A673 (cell line): ENCODE measurements at regions not wholly inside any gene's neighbourhood (a gene's known extent, or its start where the extent isn't known, plus 50 kb on each side); places are given as distances from the start of the nearest gene placed in this dataset.
"Not testable (repeated sequence)": the region's sequence is repeated elsewhere in the genome, so short reads cannot be mapped to it uniquely, and the experiment has no call there.

Experiments
- BruUV-seq: library from RNA; stranded (reverse); fragments of 400-500 nt; replicated peaks from 2 replicates; lab custom pipeline; 2021; lab: Mats Ljungman, UMichigan
- CTCF ChIA-PET: fragments of 300-600 bp; sonication (Branson Sonifier 250); formaldehyde crosslinking; loops from one replicate; lab custom pipeline; 2022; ENCODE audit warnings: antibody characterized with exemption; lab: Charles Lee
- POLR2A ChIA-PET: fragments of 300-600 bp; sonication (Branson Sonifier 250); formaldehyde crosslinking; loops from one replicate; lab custom pipeline; 2022; ENCODE audit warnings: antibody characterized with exemption; ENCODE audit not compliant: low non-redundant PET; lab: Charles Lee
- DNase-seq: peaks from one replicate; pipeline ENCODE4 v3.0.0-alpha.2; 2015; ENCODE audit warnings: low spot score
- H3K27ac ChIP-seq: fragments of 200-600 bp; sonication (generic); 2 replicates; pipeline ENCODE4 v1.5.1; 2016; ENCODE audit warnings: mixed run types, low read depth, mild to moderate bottlenecking, mixed read lengths, antibody characterized with exemption, low read length; ENCODE audit not compliant: poor library complexity, severe bottlenecking
- H3K27me3 ChIP-seq: fragments of 200-600 bp; sonication (generic); replicated peaks from 2 replicates; pipeline ENCODE4 v1.6.1; 2017; ENCODE audit warnings: mixed run types, low read depth, mild to moderate bottlenecking, mixed read lengths, antibody characterized with exemption, low read length; ENCODE audit not compliant: insufficient read depth, poor library complexity
- H3K36me3 ChIP-seq: fragments of 200-600 bp; sonication (generic); 2 replicates; pipeline ENCODE4 v1.6.1; 2016; ENCODE audit warnings: mixed run types, mild to moderate bottlenecking, mixed read lengths, antibody characterized with exemption, low read length; ENCODE audit not compliant: insufficient read depth, poor library complexity, severe bottlenecking
- H3K4me1 ChIP-seq: fragments of 200-600 bp; sonication (generic); 2 replicates; pipeline ENCODE4 v1.6.1; 2017; ENCODE audit warnings: mixed run types, mild to moderate bottlenecking, mixed read lengths, antibody characterized with exemption, low read length; ENCODE audit not compliant: insufficient read depth, poor library complexity, severe bottlenecking
- H3K4me3 ChIP-seq: fragments of 200-600 bp; sonication (generic); 2 replicates; pipeline ENCODE4 v1.5.1; 2016; ENCODE audit warnings: low read depth, mixed run types, mild to moderate bottlenecking, mixed read lengths, low read length; ENCODE audit not compliant: poor library complexity, severe bottlenecking
- H3K9me3 ChIP-seq: fragments of 200-600 bp; sonication (generic); 2 replicates; pipeline ENCODE4 v1.6.1; 2016; ENCODE audit warnings: mixed run types, low read depth, mild to moderate bottlenecking, mixed read lengths, antibody characterized with exemption, low read length; ENCODE audit not compliant: poor library complexity, severe bottlenecking
- EZH2 ChIP-seq: fragments of 200-600 bp; sonication (generic); IDR thresholded peaks from 2 replicates; pipeline ENCODE4 v1.6.1; 2017; ENCODE audit warnings: borderline replicate concordance, low read depth, mild to moderate bottlenecking, mixed read lengths, antibody characterized with exemption, low read length; ENCODE audit not compliant: poor library complexity, severe bottlenecking
- intact Hi-C: fragments of 100-400 bp; cut with micrococcal nuclease; formaldehyde crosslinking; loops from one replicate; pipeline ENCODE4 v1.10.0; 2022; ENCODE audit not compliant: unreplicated experiment
- TF ChIP-seq, protein P1 (sequence below): fragments of 300-800, 200-600 bp; sonication (generic); conservative IDR thresholded peaks from 2 replicates; pipeline ENCODE4 v1.5.1; 2017; ENCODE audit warnings: low read depth, mild to moderate bottlenecking, antibody characterized with exemption, low read length, moderate library complexity, mixed read lengths

DNA sequence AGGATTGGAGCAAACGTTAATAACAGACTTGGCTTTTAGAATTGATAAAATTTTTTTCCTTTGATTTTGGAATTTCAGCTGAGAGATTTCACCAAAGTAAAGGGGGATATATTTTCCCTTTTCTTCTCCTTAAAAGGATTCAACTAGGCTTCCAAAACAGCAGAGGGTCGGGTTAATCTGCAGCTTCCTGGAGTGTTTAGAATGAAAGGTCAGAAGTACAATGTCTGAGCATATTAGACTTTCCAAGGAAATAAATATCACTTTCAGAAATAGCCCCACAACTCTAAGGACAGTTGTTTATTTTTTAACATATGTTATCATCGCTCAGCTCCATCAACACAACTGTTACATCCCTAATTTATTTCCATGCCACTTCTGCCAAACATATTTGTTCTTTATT lies 1532.9 kb upstream of the RAG2 start:
- TF ChIP-seq, protein P1, sequence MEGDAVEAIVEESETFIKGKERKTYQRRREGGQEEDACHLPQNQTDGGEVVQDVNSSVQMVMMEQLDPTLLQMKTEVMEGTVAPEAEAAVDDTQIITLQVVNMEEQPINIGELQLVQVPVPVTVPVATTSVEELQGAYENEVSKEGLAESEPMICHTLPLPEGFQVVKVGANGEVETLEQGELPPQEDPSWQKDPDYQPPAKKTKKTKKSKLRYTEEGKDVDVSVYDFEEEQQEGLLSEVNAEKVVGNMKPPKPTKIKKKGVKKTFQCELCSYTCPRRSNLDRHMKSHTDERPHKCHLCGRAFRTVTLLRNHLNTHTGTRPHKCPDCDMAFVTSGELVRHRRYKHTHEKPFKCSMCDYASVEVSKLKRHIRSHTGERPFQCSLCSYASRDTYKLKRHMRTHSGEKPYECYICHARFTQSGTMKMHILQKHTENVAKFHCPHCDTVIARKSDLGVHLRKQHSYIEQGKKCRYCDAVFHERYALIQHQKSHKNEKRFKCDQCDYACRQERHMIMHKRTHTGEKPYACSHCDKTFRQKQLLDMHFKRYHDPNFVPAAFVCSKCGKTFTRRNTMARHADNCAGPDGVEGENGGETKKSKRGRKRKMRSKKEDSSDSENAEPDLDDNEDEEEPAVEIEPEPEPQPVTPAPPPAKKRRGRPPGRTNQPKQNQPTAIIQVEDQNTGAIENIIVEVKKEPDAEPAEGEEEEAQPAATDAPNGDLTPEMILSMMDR: no peak
- TF ChIP-seq EZH2: no peak
- ChIA-PET POLR2A (no interaction called here), CTCF (no interaction called here)
- no peak overlapping the region for H3K4me3 ChIP-seq
- no peaks in the 10 kb centered on the region for H3K36me3 ChIP-seq
- DNase-seq: no peak
- BruUV-seq: no TSS peak
- no peak overlapping the region for H3K27ac ChIP-seq
- H3K27me3 ChIP-seq: no peaks in the 10 kb centered on the region
- no peaks in the 10 kb centered on the region for H3K9me3 ChIP-seq
- H3K4me1 ChIP-seq: no peaks in the 10 kb centered on the region
- intact Hi-C loops: no loop called here

DNA sequence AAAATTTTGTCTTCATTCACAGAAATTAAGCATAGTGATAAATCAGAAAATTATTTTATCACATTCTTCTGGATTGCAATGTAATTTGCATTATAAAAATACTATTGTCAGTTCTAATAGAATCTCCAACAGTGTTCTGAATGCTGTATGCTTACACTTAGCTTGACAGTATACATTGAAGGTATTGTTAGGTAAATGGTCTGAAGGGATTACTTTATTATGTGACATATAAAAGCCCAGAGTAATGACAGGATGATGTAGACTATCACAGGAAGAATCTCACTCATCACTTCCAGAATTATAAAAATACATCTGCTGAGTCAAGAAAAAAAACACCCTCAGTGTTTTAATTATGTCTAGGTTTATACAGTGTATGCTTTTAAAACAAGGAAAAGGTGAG lies 1532.5 kb upstream of the RAG2 start:
- no TSS peak for BruUV-seq
- Histone ChIP-seq H3K9me3 (no peaks in the 10 kb centered on the region), H3K27me3 (no peaks in the 10 kb centered on the region), H3K27ac (no peak overlapping the region), H3K36me3 (no peaks in the 10 kb centered on the region), H3K4me1 (no peaks in the 10 kb centered on the region), H3K4me3 (no peak overlapping the region)
- ChIA-PET CTCF (no interaction called here), POLR2A (no interaction called here)
- intact Hi-C loops: no loop called here
- DNase-seq: no peak
- TF ChIP-seq, protein P1: no peak
- no peak for TF ChIP-seq EZH2

DNA sequence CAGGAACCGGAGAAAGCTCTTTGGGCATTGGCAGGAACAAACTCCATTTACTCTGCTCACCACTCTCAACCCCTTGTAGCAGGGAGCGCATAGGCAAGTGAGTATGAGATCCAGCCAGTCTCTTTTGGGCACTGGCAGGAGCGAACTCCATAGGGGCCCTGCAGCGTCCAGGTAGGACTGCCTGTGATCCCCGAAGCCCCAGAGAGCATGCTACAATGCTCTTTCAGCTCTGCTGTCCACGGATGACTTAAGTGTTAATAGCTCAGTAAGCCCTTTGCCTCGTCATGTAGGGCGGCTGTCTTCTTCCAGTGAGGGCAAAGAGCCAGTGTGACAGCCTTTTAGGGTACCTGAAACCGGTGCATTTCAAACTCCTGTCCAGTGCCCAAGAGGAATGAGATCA lies 1525.6 kb upstream of the RAG2 start:
- no peak for DNase-seq
- no peak overlapping the region for H3K27ac ChIP-seq
- no peaks in the 10 kb centered on the region for H3K9me3 ChIP-seq
- no peak overlapping the region for H3K4me3 ChIP-seq
- POLR2A ChIA-PET: no interaction called here
- intact Hi-C loops: no loop called here
- H3K4me1 ChIP-seq: no peaks in the 10 kb centered on the region
- H3K27me3 ChIP-seq: no peaks in the 10 kb centered on the region
- CTCF ChIA-PET: no interaction called here
- no TSS peak for BruUV-seq
- TF ChIP-seq EZH2: no peak
- TF ChIP-seq, protein P1: no peak
- no peaks in the 10 kb centered on the region for H3K36me3 ChIP-seq

DNA sequence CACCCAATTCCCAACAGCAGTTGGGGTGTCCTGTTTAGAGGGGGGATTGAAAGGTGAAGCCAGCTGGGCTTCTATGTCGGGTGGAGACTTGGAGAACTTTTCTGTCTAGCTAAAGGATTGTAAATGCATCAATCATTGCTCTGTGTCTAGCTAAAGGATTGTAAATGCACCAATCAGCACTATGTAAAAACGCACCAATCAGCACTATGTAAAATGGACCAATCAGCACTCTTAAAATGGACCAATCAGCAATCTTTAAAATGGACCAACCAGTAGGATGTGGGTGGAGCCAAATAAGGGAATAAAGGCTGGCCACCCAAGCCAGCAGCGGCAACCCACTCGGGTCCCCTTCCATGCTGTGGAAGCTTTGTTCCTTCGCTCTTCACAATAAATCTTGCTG lies 1518.6 kb upstream of the RAG2 start:
- CTCF ChIA-PET, POLR2A ChIA-PET, DNase-seq, H3K27ac ChIP-seq, H3K4me1 ChIP-seq, H3K4me3 ChIP-seq, H3K27me3 ChIP-seq, intact Hi-C loops, H3K36me3 ChIP-seq, H3K9me3 ChIP-seq, BruUV-seq: not testable (repeated sequence)

DNA sequence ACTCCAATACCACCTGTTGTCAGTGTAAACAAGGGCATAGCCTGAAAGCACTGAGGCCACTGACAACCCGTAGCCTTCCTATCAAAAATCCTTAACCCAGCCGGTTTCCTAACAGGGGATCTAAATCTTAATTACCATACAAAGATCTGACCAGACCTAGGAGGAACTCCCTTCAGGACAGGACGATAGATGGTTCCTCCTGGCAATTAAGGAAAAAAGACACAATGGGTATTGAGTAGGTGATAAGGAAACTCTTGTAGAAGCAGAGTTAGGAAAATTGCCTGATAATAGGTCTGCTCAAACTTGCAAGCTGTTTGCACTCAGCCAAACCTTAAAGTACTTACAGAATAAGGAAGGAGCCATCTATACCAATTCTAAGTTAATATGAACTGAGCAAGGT lies 1517.3 kb upstream of the RAG2 start:
- H3K36me3 ChIP-seq, BruUV-seq, H3K4me3 ChIP-seq, H3K9me3 ChIP-seq, H3K27ac ChIP-seq, H3K27me3 ChIP-seq, DNase-seq, H3K4me1 ChIP-seq, POLR2A ChIA-PET, intact Hi-C loops, CTCF ChIA-PET: not testable (repeated sequence)
